Uterus (tissue), 3 donors: ENCODE measurements at regions not wholly inside any gene's neighbourhood (a gene's known extent, or its start where the extent isn't known, plus 50 kb on each side); places are given as distances from the start of the nearest gene placed in this dataset.

ENCODE experiments used
- DNase-seq, 2 donors: peaks; one replicate each; pipeline ENCODE4 v3.0.0-alpha.2; 2019 to 2020
- H3K27ac ChIP-seq, 2 donors: fragments of 200-600 bp; sonication (generic); 1 replicate in 1 of 2; 2 replicates in 1 of 2; pipeline ENCODE4 v1.5.1; 2016 to 2018
- H3K27me3 ChIP-seq, 2 donors: fragments of 200-600 bp; sonication (generic); one replicate each; pipeline ENCODE4 v1.5.1; 2018 to 2019; ENCODE audit warnings: control low read depth in 1 of 2
- H3K36me3 ChIP-seq, 2 donors: fragments of 200-600 bp; sonication (generic); one replicate each; pipeline ENCODE4 v1.5.1; 2019; ENCODE audit warnings: control low read depth in 1 of 2
- H3K4me1 ChIP-seq, 2 donors: fragments of 200-600 bp; sonication (generic); one replicate each; pipeline ENCODE4 v1.5.1; 2018 to 2019; ENCODE audit warnings: control low read depth in 1 of 2
- H3K4me3 ChIP-seq, 2 donors: fragments of 200-600 bp; sonication (generic); 1 replicate in 1 of 2; 2 replicates in 1 of 2; pipeline ENCODE4 v1.5.1; 2018 to 2019; ENCODE audit warnings: mild to moderate bottlenecking in 1 of 2
- H3K9me3 ChIP-seq, 2 donors: fragments of 200-600 bp; sonication (generic); one replicate each; pipeline ENCODE4 v1.5.1; 2019; ENCODE audit warnings: control low read depth in 1 of 2
- POLR2A ChIP-seq, 2 donors: fragments of 450-650 bp; IDR thresholded peaks; one replicate each; pipeline ENCODE4 v1.6.1; 2016; ENCODE audit warnings: antibody characterized with exemption in 2 of 2, mild to moderate bottlenecking in 1 of 2, moderate library complexity in 1 of 2
- intact Hi-C: fragments of 100-400 bp; cut with DNase I; formaldehyde crosslinking; loops from one replicate; pipeline ENCODE4 v1.15.1; 2023; ENCODE audit warnings: low total_unique reads
- TF ChIP-seq, protein P1 (sequence below), 4 experiments: fragments of 200-600 bp in 2 of 4; fragments of 450-650 bp in 2 of 4; sonication (generic) in 2 of 4; IDR thresholded peaks; one replicate each; pipeline ENCODE4 v1.5.1; 2016 to 2019; ENCODE audit warnings: antibody characterized with exemption in 4 of 4, mild to moderate bottlenecking in 2 of 4, moderate library complexity in 1 of 4
- donor health status: DM: yes; HTN: yes; CAD: no.

DNA sequence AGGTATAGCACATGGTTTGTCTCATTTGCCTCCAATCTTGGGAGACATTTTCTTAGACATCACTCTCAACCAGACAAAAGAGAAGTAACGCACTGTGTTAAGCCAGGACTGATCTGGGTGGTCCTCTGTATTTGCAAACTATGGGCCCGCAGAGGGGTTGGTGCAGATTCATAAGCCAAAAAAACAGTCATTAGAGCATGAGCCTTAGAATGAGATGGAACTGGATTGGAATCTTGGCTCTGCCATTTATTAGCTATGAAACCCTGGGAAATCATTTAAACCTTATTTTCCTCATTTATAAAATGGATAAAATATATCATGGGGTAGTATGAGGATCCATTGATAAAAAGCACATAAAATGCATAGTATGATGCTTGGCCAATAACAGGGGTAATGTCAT, 213.5 kb upstream of the APCDD1 start:
- H3K4me1 ChIP-seq = peaks cover 3 to 11% of the 10 kb centered on the region in 2 donors
- no peaks in the 10 kb centered on the region for H3K9me3 ChIP-seq
- TF ChIP-seq, protein P1, sequence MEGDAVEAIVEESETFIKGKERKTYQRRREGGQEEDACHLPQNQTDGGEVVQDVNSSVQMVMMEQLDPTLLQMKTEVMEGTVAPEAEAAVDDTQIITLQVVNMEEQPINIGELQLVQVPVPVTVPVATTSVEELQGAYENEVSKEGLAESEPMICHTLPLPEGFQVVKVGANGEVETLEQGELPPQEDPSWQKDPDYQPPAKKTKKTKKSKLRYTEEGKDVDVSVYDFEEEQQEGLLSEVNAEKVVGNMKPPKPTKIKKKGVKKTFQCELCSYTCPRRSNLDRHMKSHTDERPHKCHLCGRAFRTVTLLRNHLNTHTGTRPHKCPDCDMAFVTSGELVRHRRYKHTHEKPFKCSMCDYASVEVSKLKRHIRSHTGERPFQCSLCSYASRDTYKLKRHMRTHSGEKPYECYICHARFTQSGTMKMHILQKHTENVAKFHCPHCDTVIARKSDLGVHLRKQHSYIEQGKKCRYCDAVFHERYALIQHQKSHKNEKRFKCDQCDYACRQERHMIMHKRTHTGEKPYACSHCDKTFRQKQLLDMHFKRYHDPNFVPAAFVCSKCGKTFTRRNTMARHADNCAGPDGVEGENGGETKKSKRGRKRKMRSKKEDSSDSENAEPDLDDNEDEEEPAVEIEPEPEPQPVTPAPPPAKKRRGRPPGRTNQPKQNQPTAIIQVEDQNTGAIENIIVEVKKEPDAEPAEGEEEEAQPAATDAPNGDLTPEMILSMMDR (IDR thresholded peaks at IDR 0.05) = no peak
- no peak for TF ChIP-seq POLR2A (IDR thresholded peaks at IDR 0.05)
- H3K27ac ChIP-seq = no peak overlapping the region
- H3K4me3 ChIP-seq = no peak overlapping the region
- H3K36me3 ChIP-seq = no peaks in the 10 kb centered on the region
- no peaks in the 10 kb centered on the region for H3K27me3 ChIP-seq
- no peak for DNase-seq
- intact Hi-C loops = no loop called here

DNA sequence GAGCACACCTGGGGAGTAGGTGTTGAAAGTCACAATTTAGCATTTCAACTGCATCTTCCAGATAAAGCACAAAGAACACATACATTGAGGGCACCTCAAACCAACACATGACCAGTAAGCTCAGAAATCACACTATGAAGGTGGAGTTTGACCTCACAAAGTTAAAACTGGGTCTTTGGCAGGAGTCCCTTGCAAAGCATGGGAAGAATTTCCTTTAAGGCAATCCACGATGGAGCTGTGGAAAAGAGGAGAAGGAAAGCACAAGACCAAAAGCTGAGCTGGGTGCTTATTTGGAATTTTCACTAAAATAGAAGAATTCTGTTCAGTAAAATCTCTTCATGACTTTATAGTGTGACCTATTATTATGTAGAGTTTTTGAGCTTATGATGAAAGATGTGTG, 212.9 kb upstream of the APCDD1 start:
- Histone ChIP-seq H3K27ac (no peak overlapping the region), H3K4me3 (no peak overlapping the region), H3K36me3 (no peaks in the 10 kb centered on the region), H3K9me3 (no peaks in the 10 kb centered on the region), H3K4me1 (peaks cover 3 to 16% of the 10 kb centered on the region in 2 donors), H3K27me3 (no peaks in the 10 kb centered on the region)
- DNase-seq = no peak
- intact Hi-C loops = no loop called here
- no peak for TF ChIP-seq POLR2A (IDR thresholded peaks at IDR 0.05)
- TF ChIP-seq, protein P1 (IDR thresholded peaks at IDR 0.05) = no peak

DNA sequence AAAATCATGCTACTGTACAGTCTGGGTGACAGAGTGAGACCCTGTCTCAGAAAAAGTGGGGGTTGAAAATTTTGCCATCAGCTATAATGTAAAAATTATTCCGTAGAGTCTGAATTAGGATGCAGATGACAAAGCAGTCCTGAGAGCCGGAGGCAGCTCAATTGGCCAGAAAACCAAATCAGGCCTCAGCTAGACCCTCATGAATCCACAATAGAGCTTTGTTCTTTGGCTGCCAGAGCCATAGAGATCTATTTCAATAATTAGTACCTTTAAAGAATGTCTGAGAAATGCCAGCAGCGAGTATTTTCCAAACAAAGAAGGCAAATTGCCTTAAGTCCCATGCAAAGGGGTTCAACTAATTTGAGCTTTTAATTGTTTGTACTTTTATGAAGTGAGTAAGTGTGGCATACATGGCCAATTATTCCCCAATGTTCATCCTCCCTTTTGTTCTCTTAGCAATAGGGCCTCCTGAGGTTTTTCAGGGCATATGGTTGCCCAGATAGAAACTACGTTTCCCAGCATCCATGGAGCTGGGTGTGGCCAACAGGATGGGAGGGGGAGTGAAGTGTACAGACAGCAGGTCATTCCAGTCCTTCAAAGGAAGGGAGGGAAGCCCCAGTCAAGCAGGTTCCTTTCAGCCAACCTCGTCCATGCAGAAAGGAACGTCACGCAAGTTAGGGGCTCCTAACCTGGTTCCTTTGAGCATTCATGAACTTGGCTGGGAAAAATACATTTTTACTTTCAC, 211.3 kb upstream of the APCDD1 start:
- Histone ChIP-seq H3K4me3 (no peak overlapping the region), H3K36me3 (no peaks in the 10 kb centered on the region), H3K27me3 (no peaks in the 10 kb centered on the region), H3K4me1 (peaks cover 3 to 16% of the 10 kb centered on the region in 2 donors), H3K9me3 (no peaks in the 10 kb centered on the region), H3K27ac (no peak overlapping the region)
- TF ChIP-seq, protein P1 (IDR thresholded peaks at IDR 0.05) = no peak
- no peak for TF ChIP-seq POLR2A (IDR thresholded peaks at IDR 0.05)
- intact Hi-C loops = no loop called here
- DNase-seq = no peak

- no peak for DNase-seq
- intact Hi-C loops = no loop called here
- Histone ChIP-seq H3K27ac (peak overlapping the region; percentile 74 to 78), H3K9me3 (no peaks in the 10 kb centered on the region), H3K4me1 (peaks cover 3 to 13% of the 10 kb centered on the region in 2 donors), H3K27me3 (no peaks in the 10 kb centered on the region), H3K4me3 (no peak overlapping the region), H3K36me3 (no peaks in the 10 kb centered on the region)
- TF ChIP-seq POLR2A (IDR thresholded peaks at IDR 0.05) = no peak
- TF ChIP-seq, protein P1 (IDR thresholded peaks at IDR 0.05) = no peak
Measured at GRCh38 chr18:10244341-10244740, 210.1 kb upstream of the APCDD1 start.

GRCh38 chr18:10245031-10245845, 209.2 kb upstream of the APCDD1 start:
- Histone ChIP-seq H3K9me3 (no peaks in the 10 kb centered on the region), H3K27ac (peak overlapping the region; percentile 74 to 78), H3K36me3 (no peaks in the 10 kb centered on the region), H3K4me3 (no peak overlapping the region), H3K27me3 (no peaks in the 10 kb centered on the region), H3K4me1 (peaks cover 3 to 7% of the 10 kb centered on the region in 2 donors)
- TF ChIP-seq, protein P1 (IDR thresholded peaks at IDR 0.05) = no peak
- no peak for TF ChIP-seq POLR2A (IDR thresholded peaks at IDR 0.05)
- intact Hi-C loops = no loop called here
- peak; percentile 74 to 81 for DNase-seq
